ENCODE measurements at regions not wholly inside any gene's neighbourhood (a gene's known extent, or its start where the extent isn't known, plus 50 kb on each side); places are given as distances from the start of the nearest gene placed in this dataset.
"Not testable (repeated sequence)": the region's sequence is repeated elsewhere in the genome, so short reads cannot be mapped to it uniquely, and the experiment has no call there.

DNA sequence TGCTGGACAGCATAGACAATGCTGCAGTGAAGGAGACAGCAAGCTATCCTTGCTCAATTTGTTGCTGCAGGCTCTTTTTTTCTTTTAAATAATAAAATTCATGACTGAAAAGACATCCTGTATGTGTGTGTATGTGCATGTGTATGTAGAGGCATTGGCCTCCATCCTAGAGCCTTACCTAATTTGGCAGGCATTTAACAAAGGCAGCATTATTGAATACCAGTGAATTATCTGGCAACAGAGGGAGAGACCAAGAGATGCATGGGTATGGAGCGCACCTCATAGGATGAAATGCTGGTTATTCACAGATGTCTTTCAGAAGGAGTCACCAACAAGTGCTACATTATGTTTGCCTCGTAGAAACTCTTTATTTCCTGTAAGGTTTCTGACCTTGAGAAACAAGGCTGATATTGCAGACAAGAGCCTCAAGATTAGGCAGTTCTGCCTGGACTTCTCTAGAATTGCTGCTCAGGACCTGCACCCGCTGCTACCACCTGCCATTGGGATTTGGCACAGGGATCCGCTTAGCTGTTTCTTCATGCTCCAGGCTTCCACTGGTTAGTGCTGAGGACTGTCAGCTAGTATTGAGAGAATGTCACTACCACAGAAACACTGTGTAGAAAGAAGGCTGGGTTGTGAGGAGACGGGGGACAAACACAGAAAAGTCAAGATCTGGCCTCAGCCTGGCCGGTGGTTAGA, 247.7 kb upstream of the RFX3 start:
- DNase-seq (ENCODE audit: insufficient read length, low spot score), result no peak
- FAIRE-seq, result no peak

DNA sequence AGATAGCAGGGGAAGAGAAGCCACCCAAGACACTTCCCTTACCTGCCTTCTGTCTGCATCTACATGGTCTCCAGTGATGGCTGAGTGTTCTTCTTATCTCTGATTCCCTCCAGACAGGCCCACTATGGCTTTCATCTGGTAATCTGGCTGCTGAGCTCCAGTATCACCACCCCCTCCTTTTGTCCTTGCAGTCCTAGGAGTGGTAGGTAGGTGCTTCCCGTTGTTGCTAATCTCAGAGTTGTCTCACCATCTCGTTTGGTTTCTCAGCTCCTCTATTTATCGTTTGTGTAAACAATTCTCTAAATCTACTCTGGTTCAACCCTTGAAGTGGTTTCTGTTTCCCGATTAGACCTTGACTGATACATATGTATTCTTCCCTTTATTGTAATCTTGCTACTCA, 243.8 kb upstream of the RFX3 start:
- FAIRE-seq (no peak), DNase-seq (ENCODE audit: insufficient read length, low spot score) (no peak)

DNA sequence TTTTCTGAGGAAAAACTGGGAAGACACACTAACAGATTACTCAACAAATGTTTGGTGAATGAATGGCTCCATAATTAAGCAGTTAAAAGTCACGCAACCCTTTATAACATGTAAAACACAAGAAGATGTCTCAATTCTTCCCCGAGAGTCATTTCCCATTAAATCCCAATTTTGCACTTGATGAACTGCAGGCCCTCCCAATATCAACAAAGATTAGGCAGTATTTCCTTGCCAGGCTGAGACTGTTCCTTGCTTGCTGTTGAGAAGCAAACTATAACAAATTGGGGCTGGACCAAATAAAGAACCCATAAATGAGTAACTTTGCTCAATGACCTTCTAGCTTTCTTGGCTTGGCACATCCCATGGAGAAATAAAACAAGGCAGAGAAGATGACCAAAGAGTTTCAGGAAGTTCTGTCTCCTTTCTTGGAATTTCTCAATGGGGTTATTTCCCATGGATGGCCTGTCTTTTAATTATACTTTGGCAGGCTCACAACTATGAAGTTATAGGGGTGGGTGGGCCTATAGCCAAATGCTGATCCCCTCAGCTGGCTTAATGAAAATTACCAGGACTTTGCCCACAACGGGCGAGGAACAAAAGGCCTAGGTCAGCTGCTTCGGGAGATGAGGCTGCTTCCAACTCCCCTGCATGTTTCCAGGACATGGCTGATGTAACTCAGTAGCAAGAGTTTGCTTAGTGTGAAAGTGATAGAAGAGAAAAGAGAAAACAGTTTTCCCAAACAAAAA, 243.1 kb upstream of the RFX3 start:
- FAIRE-seq (no peak), DNase-seq (ENCODE audit: insufficient read length, low spot score) (no peak)

DNA sequence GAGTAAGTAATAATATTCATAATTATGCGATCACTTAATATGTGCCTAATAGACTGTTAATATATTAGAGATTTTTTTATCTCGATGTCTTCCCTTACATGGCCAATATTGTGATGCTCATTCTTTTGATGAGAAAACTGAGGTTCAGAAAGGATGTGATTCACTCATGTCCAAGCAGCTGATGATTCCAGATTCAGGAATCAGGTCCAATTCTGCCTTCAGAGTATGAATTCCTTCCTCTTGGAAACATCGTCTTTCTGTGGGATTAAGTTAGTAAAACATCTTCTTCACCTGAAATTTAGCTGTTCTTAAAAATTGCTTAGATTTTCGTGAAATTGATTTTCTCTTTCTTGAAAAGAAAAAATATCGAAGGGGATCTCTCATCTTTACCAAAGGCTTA, 242.5 kb upstream of the RFX3 start:
- FAIRE-seq (no peak), DNase-seq (ENCODE audit: insufficient read length, low spot score) (no peak)

DNA sequence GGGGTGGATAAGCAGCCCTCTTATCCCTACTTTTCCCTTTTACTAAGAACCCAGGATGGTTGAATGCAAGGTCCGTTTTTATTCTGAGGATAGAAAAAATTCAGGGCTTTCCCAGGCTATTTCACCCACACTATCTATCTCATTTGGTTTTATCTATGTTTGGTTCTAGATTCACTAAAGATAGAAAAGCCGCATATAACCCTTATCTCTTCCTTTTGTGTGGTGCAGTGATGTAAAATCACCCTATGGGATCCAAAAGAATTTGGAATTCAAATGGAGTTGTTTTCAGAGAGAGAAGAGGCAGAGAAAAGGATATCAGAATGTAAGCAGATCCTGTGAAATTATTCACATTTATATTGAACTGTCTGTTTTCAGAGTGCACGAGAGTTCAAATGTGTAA, 236.3 kb upstream of the RFX3 start:
- FAIRE-seq, result no peak
- DNase-seq (ENCODE audit: insufficient read length, low spot score), result no peak

DNA sequence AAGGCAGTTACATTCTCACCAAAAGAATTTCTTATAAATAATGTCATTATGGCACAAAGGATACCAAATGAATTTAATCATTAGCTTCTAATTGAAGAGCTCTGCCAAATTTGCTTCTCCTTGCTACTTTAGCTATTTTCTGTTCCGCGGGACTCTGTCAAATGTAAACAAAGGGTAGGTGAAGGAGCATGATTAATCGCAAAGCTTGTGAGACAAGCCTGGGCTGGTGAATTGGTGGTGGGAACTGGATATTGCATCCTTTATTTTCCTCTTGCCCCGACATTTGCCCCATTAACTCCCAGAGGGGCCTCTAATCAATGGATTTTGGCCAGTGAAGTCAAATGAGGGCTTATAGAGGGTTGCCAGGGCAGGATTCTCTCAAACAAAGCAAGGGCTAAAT, 234.2 kb upstream of the RFX3 start:
- FAIRE-seq (no peak), DNase-seq (ENCODE audit: insufficient read length, low spot score) (no peak)

DNA sequence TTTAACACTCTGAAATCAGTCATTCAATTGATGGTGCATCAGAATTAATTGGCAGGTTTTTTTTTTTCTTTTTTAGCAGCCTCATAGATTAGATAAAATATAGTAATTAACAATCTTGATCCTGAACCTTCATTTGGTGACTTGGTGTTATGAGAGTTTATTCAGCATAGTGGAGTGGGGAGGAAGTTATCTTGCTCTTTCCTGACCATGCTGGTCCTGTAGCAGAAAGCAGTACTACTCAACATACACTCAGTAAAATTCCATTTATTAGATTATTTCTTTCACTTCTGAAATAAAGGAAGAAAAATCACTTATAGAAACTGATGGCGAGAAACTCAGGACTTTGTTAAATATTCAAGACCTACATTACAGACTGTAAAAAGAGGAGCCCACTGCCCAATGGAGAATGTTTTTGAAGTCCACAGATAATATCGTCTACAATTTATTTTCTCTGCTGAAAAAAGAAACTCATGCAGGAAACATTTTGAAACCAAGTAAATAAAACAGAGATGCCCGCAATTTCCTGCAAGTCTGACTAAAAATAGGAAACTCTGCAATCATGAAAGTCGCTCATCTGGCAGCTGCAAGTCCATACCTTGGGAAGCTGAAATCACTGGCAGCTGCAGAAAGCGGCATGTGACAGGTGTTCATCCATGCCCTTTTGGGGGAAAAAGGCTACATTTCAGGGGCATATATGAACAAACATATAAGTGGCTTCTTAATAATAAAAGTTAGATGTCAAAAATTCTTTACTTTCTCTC, 233.2 kb upstream of the RFX3 start:
- DNase-seq (ENCODE audit: insufficient read length, low spot score) (no peak), FAIRE-seq (no peak)

DNA sequence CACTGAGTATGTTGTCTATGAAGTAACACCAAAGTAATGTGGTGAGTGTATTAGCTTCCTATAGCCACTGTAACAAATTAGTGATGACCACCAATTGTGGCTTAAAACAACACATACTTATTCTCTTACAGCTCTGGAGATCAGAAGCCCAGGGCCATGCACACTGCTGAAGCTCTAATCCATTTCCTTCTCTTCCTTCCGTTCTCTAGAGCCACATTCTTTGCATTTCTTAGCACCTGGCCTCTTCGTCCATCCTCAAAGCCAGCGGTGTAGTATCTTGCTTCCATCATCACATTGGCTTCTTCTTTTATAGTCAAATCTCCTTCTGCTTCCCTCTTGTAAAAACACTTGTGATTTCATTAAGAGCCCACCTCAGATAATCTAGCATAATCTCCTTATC, 230.3 kb upstream of the RFX3 start:
- DNase-seq (ENCODE audit: insufficient read length, low spot score) (no peak), FAIRE-seq (no peak)

DNA sequence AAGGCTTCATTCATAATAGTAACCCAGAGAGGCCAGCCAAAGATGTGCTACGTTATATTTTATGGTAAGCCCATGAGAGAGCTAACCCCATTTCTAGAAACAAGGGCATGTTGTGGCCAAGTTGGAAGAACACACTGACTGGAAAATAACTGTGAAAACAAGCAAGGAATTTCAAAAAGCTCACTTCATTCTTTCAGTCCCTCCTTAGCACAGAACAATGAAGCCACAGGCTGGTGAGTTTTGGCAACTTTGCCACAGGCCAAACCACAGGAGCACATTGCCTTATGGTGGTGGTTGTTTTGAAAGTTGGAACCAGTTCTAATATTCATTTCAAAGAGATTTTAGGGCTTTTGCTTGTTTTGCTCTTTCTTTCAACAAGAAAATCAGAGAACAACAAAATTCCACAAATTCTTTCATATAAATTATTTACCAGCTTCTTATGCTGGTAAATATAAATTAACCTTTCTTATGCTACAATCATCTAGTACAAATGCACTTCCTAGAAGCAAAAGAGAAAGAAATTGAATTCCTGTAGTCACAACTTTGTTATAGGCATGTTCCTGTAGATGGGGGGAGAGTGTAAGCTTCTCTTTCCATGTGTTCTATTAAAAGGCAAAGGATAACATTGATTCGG, 225.4 kb upstream of the RFX3 start:
- no peak for DNase-seq (ENCODE audit: insufficient read length, low spot score)
- FAIRE-seq, result no peak

DNA sequence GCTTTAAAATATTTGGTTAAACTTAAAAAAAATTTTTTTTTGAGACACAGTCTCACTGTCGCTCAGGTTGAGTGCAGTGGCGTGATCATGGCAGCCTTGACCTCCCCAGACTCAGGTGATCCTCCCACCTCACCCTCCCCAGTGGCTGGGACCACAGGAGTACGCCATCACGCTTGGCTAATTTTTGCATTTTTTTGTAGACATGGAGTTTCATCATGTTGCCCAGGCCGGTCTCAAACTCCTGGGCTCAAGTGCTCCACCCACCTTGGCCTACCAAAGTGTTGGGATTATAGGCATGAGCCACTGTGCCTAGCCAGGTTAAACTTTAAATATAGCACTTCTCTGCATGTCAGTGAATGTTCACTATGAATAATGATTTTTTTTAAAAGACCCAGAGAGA, 224.5 kb upstream of the RFX3 start:
- FAIRE-seq, result no peak

DNA sequence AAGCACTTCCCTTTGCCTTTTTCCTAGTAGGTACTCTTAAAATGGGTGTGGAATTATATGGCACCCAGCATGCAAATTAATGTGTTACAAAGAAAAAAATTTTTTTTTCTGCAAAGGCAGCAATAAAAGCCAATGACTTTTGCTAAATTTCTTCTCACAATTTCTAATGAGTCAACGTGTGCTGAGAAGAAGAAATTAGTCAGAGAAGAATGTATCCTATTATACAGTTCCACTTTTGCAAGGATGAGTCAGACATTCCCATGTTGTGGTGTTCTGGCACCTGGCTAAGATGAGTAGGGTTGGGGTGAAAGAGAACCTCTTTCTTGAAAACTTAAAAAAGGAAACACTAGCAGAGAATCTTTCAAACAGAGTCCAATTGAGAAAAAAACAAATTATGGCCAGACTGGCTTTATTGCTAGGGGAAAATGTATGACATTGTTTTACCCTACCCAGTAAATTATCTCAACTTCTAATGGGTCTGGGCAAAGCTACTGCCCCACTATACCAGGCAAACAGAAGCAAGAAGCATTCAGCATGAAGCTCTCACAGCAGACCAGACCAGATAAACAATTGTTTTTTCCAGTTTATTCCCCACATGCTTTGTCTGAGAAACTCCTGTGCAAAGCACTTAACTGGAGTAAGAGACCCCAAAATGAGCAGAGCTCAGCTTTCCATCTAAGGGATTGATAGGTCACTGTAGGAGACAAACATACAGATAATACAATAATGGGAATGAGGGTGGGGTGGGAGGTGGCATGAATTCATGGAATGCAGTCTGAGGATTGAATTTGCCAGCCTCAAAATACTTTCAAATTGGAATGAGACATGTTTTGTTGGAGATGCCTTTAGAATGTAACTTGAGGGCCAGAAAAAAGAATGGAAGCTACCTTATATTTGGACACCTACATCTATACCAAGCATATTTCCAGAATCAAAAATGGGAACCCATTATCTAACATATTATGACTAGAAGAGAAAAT, 220.8 kb upstream of the RFX3 start:
- DNase-seq (ENCODE audit: insufficient read length, low spot score), result peak; percentile 53
- no peak for FAIRE-seq

More for the DNA sequence above, 224.5 kb upstream of the RFX3 start:
- no peak for DNase-seq (ENCODE audit: insufficient read length, low spot score)

DNA sequence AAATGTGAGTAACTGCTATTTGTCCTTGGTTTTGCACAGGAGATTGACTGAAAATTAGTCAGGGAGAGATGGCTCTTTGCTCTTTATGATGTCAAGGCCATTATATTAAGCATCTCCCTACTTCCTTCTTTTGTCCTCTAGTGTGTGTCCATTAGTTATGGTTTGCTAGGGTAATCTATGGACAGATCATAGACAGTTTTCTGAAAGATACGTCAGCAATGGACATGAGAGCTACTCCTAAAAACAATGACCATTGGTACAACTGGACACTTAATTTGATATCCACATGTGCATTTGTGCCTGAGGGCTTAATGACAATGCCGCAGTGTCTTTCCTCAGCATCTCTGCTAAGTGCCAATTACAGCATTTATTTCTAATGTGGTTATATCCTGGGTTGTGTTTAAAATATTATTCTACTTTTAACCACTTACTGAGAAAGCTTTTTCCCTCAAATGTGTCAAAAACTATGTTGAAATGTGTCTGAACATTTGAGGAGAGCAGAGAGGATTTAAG, 218.2 kb upstream of the RFX3 start:
- FAIRE-seq (no peak), DNase-seq (ENCODE audit: insufficient read length, low spot score) (no peak)

DNA sequence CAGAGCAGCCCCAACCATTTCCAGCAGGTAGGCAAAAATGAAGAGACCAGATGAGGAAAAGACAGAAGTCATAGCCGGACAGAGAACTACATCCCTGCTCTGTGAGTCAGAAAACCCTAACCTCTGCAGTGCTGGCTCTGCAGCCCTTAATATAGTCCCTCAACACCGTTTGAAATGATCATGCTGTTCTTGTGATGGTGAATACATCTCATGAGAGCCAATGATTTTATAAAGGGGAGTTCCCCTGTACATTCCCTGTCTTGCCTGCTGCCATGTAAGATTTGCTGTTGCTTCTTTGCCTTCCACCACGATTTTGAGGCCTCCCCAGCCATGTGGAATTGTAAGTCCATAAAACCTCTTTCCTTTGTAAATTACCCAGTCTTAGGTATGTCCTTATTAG, 216.8 kb upstream of the RFX3 start:
- DNase-seq (ENCODE audit: insufficient read length, low spot score) (no peak), FAIRE-seq (no peak)

DNA sequence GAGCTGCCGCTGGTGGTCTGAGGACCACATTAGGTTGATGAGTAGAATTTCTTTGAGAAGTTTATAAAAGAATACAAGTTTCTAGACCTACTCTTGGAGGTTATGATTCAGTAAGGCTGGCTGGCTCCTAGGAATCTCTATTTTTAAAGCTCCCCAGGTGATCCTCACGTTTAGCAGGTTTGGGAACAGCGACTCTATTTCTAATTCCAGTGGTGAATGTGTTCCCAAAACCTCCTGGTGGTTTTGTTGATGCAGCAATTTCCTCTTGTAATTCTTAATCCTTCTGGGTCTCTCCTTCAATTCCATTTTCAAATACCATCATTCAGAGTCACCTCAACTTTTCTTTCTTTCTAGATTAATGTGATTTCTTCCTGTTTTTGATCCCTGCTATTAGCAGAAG, 215.9 kb upstream of the RFX3 start:
- DNase-seq (ENCODE audit: insufficient read length, low spot score) (no peak), FAIRE-seq (no peak)

DNA sequence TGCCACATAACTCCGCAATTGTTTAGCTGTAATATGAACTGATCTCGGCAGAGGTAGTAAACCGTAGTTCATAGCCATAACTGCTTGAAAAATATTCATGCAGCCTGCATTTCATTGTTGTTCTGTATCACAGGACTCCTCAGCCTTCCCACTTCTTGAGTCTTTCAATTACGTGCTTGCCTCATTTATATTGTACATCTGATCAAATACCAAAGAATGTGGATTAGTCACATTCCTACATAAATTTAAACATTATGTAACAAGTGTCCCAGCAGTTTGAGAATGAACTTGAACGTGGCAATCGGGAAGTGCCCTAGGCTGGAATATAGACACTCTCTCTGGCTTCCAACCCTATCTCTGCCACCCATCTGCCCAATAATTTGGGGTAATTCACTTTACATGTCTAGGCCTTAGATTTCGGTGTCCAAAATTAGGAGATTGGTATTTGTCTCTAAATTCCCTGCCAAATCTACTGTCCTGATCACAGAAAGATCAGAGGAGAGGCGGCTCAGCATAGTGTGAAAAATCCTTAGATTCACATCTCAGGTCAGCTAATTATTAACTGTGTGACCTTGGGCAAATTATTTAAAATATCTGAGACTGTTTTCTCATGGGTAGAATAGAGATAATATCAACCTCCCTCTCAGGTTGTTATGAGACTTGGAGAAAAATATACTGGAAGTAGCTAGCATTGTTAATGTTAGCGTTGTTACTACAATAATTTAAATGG, 215.1 kb upstream of the RFX3 start:
- DNase-seq (ENCODE audit: insufficient read length, low spot score), result no peak
- FAIRE-seq, result no peak

DNA sequence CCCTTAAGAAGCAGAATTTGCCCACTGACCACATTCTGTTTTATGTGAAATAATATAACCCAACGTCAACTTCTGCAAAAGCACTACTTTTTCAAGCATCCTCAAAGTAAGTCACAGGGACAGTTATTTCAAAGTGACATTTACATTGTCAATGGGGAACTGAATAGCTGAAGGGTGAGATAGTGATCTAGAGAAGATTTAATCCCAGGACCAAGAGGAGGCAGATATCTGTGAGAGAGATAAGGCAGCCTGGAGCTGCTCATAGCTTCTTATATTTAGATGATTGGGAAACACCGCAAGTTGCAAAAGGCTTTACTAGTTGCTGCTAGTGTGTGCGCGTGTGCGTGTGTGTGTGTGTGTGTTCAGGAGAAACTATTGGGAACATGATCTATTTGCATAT, 210.4 kb upstream of the RFX3 start:
- DNase-seq (ENCODE audit: insufficient read length, low spot score) (no peak), FAIRE-seq (no peak)

DNA sequence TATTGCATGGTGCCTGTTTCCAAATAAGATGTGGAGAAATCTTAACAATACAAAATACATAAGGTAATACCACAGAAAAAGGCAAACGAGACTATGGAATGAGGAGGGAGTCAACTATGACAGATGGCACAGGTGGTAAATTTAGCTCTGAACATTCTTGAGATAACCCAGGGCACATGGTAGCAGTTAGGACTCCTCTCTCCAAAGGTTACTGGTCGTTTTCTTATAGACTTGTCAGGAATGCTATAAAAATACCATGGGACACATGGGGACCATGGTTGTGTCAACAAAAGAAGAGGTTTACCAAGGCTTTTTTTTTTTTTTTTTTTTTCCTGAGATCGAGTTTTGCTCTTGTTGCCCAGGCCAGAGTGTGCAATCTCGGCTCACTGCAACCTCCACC, 209.4 kb upstream of the RFX3 start:
- no peak for DNase-seq (ENCODE audit: insufficient read length, low spot score)

DNA sequence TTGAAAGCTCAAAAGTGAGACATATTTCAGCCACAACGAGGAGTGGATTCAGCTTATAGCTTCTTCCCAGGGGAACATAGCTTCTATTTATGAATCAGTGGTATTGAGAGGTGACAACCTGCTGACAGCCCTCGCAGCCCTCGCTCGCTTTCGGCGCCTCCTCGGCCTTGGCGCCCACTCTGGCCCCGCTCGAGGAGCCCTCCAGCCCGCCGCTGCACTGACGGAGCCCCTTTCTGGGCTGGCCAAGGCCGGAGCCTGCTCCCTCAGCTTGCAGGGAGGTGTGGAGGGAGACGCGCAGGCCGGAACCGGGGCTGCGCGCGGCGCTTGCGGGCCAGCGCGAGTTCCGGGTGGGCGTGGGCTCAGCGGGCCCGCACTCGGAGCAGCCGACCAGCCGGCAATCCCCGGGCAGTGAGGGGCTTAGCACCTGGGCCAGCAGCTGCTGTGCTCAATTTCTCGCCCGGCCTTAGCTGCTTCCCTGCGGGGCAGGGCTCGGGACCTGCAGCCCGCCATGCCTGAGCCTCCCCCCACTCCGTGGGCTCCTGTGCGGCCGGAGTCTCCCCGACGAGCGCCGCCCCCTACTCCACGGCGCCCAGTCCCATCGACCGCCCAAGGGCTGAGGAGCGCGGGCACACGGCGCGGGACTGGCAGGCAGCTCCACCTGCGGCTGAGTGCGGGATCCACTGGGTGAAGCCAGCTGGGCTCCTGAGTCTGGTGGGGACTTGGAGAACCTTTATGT, 207.9 kb upstream of the RFX3 start:
- not testable (repeated sequence) for DNase-seq (ENCODE audit: insufficient read length, low spot score); FAIRE-seq

More for the DNA sequence above, 209.4 kb upstream of the RFX3 start:
- no peak for FAIRE-seq

DNA sequence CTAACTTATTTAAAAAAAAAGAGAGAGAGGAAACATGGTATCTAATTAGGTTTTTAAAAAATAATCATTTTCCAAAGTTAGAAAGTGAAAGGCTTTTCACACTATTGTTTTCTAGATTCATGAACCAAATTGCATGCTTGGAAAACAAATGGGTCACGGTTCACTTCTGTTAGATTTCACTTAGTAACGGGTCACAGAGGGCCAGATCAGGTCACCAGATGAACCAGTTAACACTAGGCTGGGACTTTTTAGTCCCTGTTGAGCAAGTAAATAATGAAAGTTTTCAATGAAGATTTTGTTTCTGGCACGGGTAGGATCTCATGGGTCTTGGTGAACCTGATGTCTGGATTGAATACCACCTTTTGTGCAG, 207.2 kb upstream of the RFX3 start:
- no peak for FAIRE-seq
- no peak for DNase-seq (ENCODE audit: insufficient read length, low spot score)

Data from HTR-8/SVneo (cell line).